Caco-2 (cell line): ENCODE measurements at regions not wholly inside any gene's neighbourhood (a gene's known extent, or its start where the extent isn't known, plus 50 kb on each side); places are given as distances from the start of the nearest gene placed in this dataset.

Source experiments
- BruUV-seq: library from RNA; stranded (reverse); fragments of 400-500 nt; replicated peaks from 2 replicates; lab custom pipeline; 2021; lab: Mats Ljungman, UMichigan
- CTCF ChIA-PET: fragments of 300-600 bp; sonication (Branson Sonifier 250); formaldehyde crosslinking; loops from one replicate; lab custom pipeline; 2022; ENCODE audit warnings: antibody characterized with exemption; lab: Charles Lee
- POLR2A ChIA-PET: fragments of 300-600 bp; sonication (Branson Sonifier 250); formaldehyde crosslinking; loops from one replicate; lab custom pipeline; 2022; ENCODE audit warnings: antibody characterized with exemption; lab: Charles Lee
- DNase-seq, 2 experiments: peaks; one replicate each; pipeline versions ENCODE4 v3.0.0 to v3.0.0-alpha.2; 2020 to 2022
- H3K27me3 ChIP-seq: replicated peaks from 2 replicates; pipeline ENCODE4 v1.6.0; 2011; ENCODE audit warnings: low read length; ENCODE audit not compliant: control insufficient read depth, insufficient read depth
- H3K36me3 ChIP-seq: 2 replicates; pipeline ENCODE4 v1.5.1; 2011; ENCODE audit warnings: low read length; ENCODE audit not compliant: control insufficient read depth, insufficient read depth
- H3K4me1 ChIP-seq: fragments of 250-450 bp; sonication (Bioruptor Pico); 2 replicates; pipeline ENCODE4 v1.5.1; 2020; ENCODE audit warnings: mild to moderate bottlenecking
- H3K4me3 ChIP-seq: 2 replicates; pipeline ENCODE4 v1.5.1; 2011; ENCODE audit warnings: low read depth, mild to moderate bottlenecking, control low read depth, low read length
- H3K9me3 ChIP-seq: fragments of 250-450 bp; sonication (Bioruptor Pico); 2 replicates; pipeline ENCODE4 v1.5.1; 2020; ENCODE audit warnings: mild to moderate bottlenecking, moderate library complexity
- H3K27ac Mint-ChIP-seq: one replicate; pipeline ENCODE4 v1.8.0; 2022; ENCODE audit warnings: mixed read lengths; ENCODE audit not compliant: unreplicated experiment
- H3K27me3 Mint-ChIP-seq: one replicate; pipeline ENCODE4 v1.8.0; 2022; ENCODE audit warnings: mixed read lengths; ENCODE audit not compliant: insufficient read depth, unreplicated experiment
- H3K36me3 Mint-ChIP-seq: one replicate; pipeline ENCODE4 v1.8.0; 2022; ENCODE audit warnings: mild to moderate bottlenecking, mixed read lengths; ENCODE audit not compliant: insufficient read depth, unreplicated experiment
- H3K4me1 Mint-ChIP-seq: one replicate; pipeline ENCODE4 v1.8.0; 2022; ENCODE audit warnings: low read depth, mixed read lengths; ENCODE audit not compliant: unreplicated experiment
- H3K4me3 Mint-ChIP-seq: one replicate; pipeline ENCODE4 v1.8.0; 2022; ENCODE audit warnings: mild to moderate bottlenecking, moderate library complexity, mixed read lengths; ENCODE audit not compliant: unreplicated experiment
- H3K9me3 Mint-ChIP-seq: one replicate; pipeline ENCODE4 v1.8.0; 2022; ENCODE audit warnings: mixed read lengths; ENCODE audit not compliant: unreplicated experiment
- intact Hi-C: fragments of 100-400 bp; cut with micrococcal nuclease; formaldehyde crosslinking; loops from one replicate; pipeline ENCODE4 v1.10.0; 2022; ENCODE audit not compliant: unreplicated experiment
- TF ChIP-seq, protein P1 (sequence below), 2 experiments: fragments of 200-600 bp in 1 of 2; IDR thresholded peaks; 1 replicate in 1 of 2; 2 replicates in 1 of 2; pipeline versions ENCODE4 v1.5.1 to v1.8.0; 2011 to 2022; ENCODE audit warnings: antibody characterized with exemption in 1 of 2, control low read depth in 1 of 2, inconsistent platforms in 1 of 2, low read depth in 1 of 2, low read length in 1 of 2, mild to moderate bottlenecking in 1 of 2, moderate library complexity in 1 of 2; ENCODE audit not compliant: insufficient read depth in 1 of 2, severe bottlenecking in 1 of 2, unreplicated experiment in 1 of 2

DNA sequence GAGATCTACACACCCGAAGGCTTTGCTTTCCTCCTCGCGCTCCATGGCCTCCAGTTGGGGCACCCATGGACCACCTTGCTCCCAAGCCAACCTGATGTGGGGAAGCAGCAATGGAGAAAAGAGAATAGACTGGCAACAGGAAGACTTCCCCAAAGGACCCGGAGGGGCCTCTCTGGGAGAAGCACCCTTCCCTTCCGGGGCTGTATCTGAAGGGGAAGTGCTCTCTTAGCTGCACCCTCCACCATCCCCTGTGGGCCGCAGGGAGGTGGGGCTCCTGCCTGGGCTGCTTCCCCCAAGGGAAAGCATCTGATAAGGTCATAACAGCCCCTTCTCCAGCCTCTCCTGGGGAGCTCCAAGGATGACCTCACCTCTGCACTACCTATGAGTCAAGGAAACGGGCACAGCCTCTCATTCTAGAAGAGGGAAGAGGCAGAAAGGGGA lies 100.2 kb downstream of the RIPK4 start:
- H3K36me3 Mint-ChIP-seq: peaks cover 9% of the 10 kb centered on the region
- Histone ChIP-seq H3K27me3 (no peaks in the 10 kb centered on the region), H3K9me3 (no peaks in the 10 kb centered on the region), H3K36me3 (no peaks in the 10 kb centered on the region; the same call in 1 of the 2 replicates), H3K4me3 (no peak overlapping the region), H3K4me1 (peaks cover 31% of the 10 kb centered on the region)
- peak in 1 of 2 experiments; percentile 26 for DNase-seq
- TF ChIP-seq, protein P1, sequence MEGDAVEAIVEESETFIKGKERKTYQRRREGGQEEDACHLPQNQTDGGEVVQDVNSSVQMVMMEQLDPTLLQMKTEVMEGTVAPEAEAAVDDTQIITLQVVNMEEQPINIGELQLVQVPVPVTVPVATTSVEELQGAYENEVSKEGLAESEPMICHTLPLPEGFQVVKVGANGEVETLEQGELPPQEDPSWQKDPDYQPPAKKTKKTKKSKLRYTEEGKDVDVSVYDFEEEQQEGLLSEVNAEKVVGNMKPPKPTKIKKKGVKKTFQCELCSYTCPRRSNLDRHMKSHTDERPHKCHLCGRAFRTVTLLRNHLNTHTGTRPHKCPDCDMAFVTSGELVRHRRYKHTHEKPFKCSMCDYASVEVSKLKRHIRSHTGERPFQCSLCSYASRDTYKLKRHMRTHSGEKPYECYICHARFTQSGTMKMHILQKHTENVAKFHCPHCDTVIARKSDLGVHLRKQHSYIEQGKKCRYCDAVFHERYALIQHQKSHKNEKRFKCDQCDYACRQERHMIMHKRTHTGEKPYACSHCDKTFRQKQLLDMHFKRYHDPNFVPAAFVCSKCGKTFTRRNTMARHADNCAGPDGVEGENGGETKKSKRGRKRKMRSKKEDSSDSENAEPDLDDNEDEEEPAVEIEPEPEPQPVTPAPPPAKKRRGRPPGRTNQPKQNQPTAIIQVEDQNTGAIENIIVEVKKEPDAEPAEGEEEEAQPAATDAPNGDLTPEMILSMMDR (IDR thresholded peaks at IDR 0.05; ENCODE audit: insufficient read depth in 1 of 2, low read depth in 1 of 2, low read length in 1 of 2, severe bottlenecking in 1 of 2, unreplicated experiment in 1 of 2): no peak
- ChIA-PET CTCF (no interaction called here), POLR2A (no interaction called here)
- no peak overlapping the region for H3K4me3 Mint-ChIP-seq
- H3K9me3 Mint-ChIP-seq: no peaks in the 10 kb centered on the region
- BruUV-seq: no TSS peak
- H3K27ac Mint-ChIP-seq: no peak overlapping the region
- peaks cover 28% of the 10 kb centered on the region for H3K4me1 Mint-ChIP-seq
- no peaks in the 10 kb centered on the region for H3K27me3 Mint-ChIP-seq
- intact Hi-C loops: no loop called here

- Mint-ChIP-seq H3K4me1 (peaks cover 28% of the 10 kb centered on the region), H3K9me3 (no peaks in the 10 kb centered on the region), H3K27me3 (no peaks in the 10 kb centered on the region), H3K36me3 (peaks cover 9% of the 10 kb centered on the region), H3K27ac (no peak overlapping the region), H3K4me3 (no peak overlapping the region)
- TF ChIP-seq, protein P1 (IDR thresholded peaks at IDR 0.05; ENCODE audit: insufficient read depth in 1 of 2, low read depth in 1 of 2, low read length in 1 of 2, severe bottlenecking in 1 of 2, unreplicated experiment in 1 of 2): no peak
- peak in 1 of 2 experiments; percentile 24 for DNase-seq
- ChIA-PET POLR2A (no interaction called here), CTCF (no interaction called here)
- Histone ChIP-seq H3K4me3 (no peak overlapping the region), H3K4me1 (peaks cover 31% of the 10 kb centered on the region), H3K27me3 (no peaks in the 10 kb centered on the region), H3K9me3 (no peaks in the 10 kb centered on the region), H3K36me3 (no peaks in the 10 kb centered on the region; the same call in 1 of the 2 replicates)
- no TSS peak for BruUV-seq
- intact Hi-C loops: loop anchor here (2.0 kb wide), 1 partner anchor 13 kb away; no protein-coding TSS in a partner anchor
Measured at GRCh38 chr21:41665766-41666595, 100.9 kb downstream of the RIPK4 start.

DNA sequence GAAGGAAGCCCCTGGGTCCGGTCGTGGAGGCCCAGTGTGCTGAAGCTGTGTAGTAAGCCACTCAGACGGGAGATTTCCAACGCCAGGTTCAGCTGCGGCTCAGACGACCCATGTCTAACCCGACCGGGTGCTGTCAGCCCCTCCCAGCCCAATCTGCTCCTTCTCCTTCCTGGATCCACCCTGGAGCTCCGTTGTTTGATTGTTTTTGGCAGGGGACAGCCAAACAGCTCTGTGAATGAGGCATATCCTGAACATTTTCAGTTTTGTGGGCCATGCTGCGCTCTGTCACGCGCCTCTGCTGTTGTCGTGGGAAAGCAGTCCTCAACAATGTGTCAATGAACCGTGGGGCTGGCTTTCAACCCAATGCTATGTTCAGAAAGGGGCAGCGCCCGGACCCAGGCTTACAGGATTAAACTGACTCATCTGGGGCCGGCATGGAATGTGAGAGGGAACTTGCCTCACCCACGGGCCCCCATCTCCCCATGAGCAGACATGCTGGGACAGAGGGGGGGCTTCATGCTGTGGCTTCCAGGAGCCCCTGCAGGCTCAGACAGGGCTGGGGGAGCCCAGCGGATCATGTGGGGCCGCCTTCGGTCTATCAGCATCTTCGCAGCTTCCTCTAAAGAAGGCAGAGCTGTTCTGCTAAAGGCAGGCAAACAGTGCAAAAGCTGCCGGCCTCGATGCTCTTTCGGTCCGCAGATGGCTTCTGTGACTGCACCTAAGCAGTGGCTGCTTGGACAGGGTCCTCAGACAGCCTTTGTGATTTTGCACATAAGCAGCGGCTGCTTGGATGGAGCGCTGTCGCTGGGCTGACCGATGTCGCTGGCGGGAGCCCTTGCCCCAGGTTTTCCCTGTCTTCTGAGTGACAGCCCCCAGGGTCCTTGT lies 101.7 kb downstream of the RIPK4 start:
- Mint-ChIP-seq H3K4me3 (no peak overlapping the region), H3K36me3 (peaks cover 9% of the 10 kb centered on the region), H3K4me1 (peaks cover 28% of the 10 kb centered on the region), H3K27ac (peak overlapping the region; percentile 85), H3K27me3 (no peaks in the 10 kb centered on the region), H3K9me3 (no peaks in the 10 kb centered on the region)
- Histone ChIP-seq H3K27me3 (no peaks in the 10 kb centered on the region), H3K9me3 (no peaks in the 10 kb centered on the region), H3K4me1 (peaks cover 31% of the 10 kb centered on the region), H3K36me3 (no peaks in the 10 kb centered on the region; the same call in 1 of the 2 replicates), H3K4me3 (no peak overlapping the region)
- BruUV-seq: no TSS peak
- DNase-seq: peak in 1 of 2 experiments; percentile 26
- intact Hi-C loops: loop anchor here (2.0 kb wide), 1 partner anchor 14 kb away; no protein-coding TSS in a partner anchor
- TF ChIP-seq, protein P1 (IDR thresholded peaks at IDR 0.05; ENCODE audit: insufficient read depth in 1 of 2, low read depth in 1 of 2, low read length in 1 of 2, severe bottlenecking in 1 of 2, unreplicated experiment in 1 of 2): no peak
- CTCF ChIA-PET: interaction anchor here (1.8 kb wide), 1 partner anchor 52 kb away, joined by 7 read pairs; no protein-coding TSS in a partner anchor
- POLR2A ChIA-PET: interaction anchor here (0.9 to 1.7 kb wide), 2 partner anchors 13 to 102 kb away, joined by 4 to 6 read pairs; partner anchors contain the start of gene RIPK4
